Stimulated activated naive CD4-positive, alpha-beta T cell (primary cell): ENCODE measurements at regions not wholly inside any gene's neighbourhood (a gene's known extent, or its start where the extent isn't known, plus 50 kb on each side); places are given as distances from the start of the nearest gene placed in this dataset.

ENCODE experiments used
- DNase-seq, 6 experiments: peaks; one replicate each; lab custom pipeline; 2025; lab: John Stamatoyannopoulos, UW

- DNase-seq = no peak
These were observed 353.4 kb downstream of the EPM2A start for GRCh38 chr6:145381941-145382340.

GRCh38 chr6:145383428-145383827, 351.9 kb downstream of the EPM2A start:
- no peak for DNase-seq

- DNase-seq = no peak
These were observed 350.8 kb downstream of the EPM2A start for GRCh38 chr6:145384503-145384902.

- DNase-seq = no peak
These were observed 338.8 kb downstream of the EPM2A start for GRCh38 chr6:145396499-145396898.

GRCh38 chr6:145400508-145400907, 334.8 kb downstream of the EPM2A start:
- DNase-seq = no peak

GRCh38 chr6:145405006-145405551, 330.2 kb downstream of the EPM2A start:
- no peak for DNase-seq

- no peak for DNase-seq
These were observed 328.5 kb downstream of the EPM2A start for GRCh38 chr6:145406783-145407182.

GRCh38 chr6:145415616-145416015, 319.7 kb downstream of the EPM2A start:
- DNase-seq = no peak

GRCh38 chr6:145420599-145420998, 314.7 kb downstream of the EPM2A start:
- DNase-seq = no peak

- no peak for DNase-seq
These were observed 311.4 kb downstream of the EPM2A start for GRCh38 chr6:145423936-145424335.

- DNase-seq = no peak
These were observed 308.1 kb downstream of the EPM2A start for GRCh38 chr6:145427232-145427631.

- DNase-seq = no peak
These were observed 306.6 kb downstream of the EPM2A start for GRCh38 chr6:145428706-145429105.

- no peak for DNase-seq
These were observed 293.2 kb downstream of the EPM2A start for GRCh38 chr6:145442110-145442509.

- DNase-seq = no peak
These were observed 289.6 kb downstream of the EPM2A start for GRCh38 chr6:145445674-145446073.

GRCh38 chr6:145451029-145451428, 284.3 kb downstream of the EPM2A start:
- no peak for DNase-seq

- DNase-seq = no peak
These were observed 281.9 kb downstream of the EPM2A start for GRCh38 chr6:145453376-145453775.

- no peak for DNase-seq
These were observed 281.3 kb downstream of the EPM2A start for GRCh38 chr6:145454006-145454405.

GRCh38 chr6:145457556-145457955, 277.8 kb downstream of the EPM2A start:
- no peak for DNase-seq

- DNase-seq = no peak
These were observed 266.8 kb downstream of the EPM2A start for GRCh38 chr6:145468534-145468933.

- DNase-seq = no peak
These were observed 266.3 kb downstream of the EPM2A start for GRCh38 chr6:145469021-145469420.

GRCh38 chr6:145475794-145476396, 259.4 kb downstream of the EPM2A start:
- no peak for DNase-seq

- DNase-seq = no peak
These were observed 255.3 kb downstream of the EPM2A start for GRCh38 chr6:145480024-145480423.

GRCh38 chr6:145483191-145483996, 251.9 kb downstream of the EPM2A start:
- no peak for DNase-seq
